Endodermal cell (in vitro differentiated cells): ENCODE measurements at regions not wholly inside any gene's neighbourhood (a gene's known extent, or its start where the extent isn't known, plus 50 kb on each side); places are given as distances from the start of the nearest gene placed in this dataset.
A peak's percentile ranks its signal among the peaks of the same experiment; 100 is the strongest.

Experiments used
- DNase-seq: peaks from one replicate; pipeline ENCODE4 v3.0.0-alpha.2; 2017
- H3K27ac ChIP-seq: 2 replicates; pipeline ENCODE4 v1.5.1; 2013; ENCODE audit warnings: mild to moderate bottlenecking, low read depth, low read length, moderate library complexity
- H3K27me3 ChIP-seq: 2 replicates; pipeline ENCODE4 v1.6.1; 2013; ENCODE audit warnings: mild to moderate bottlenecking, low read length, moderate library complexity; ENCODE audit not compliant: insufficient read depth, control insufficient read depth, poor library complexity, severe bottlenecking
- H3K36me3 ChIP-seq: 2 replicates; pipeline ENCODE4 v1.7.0; 2013; ENCODE audit warnings: mild to moderate bottlenecking, low read length, moderate library complexity; ENCODE audit not compliant: control insufficient read depth, insufficient read depth
- H3K4me1 ChIP-seq: one replicate; pipeline ENCODE4 v1.7.0; 2013; ENCODE audit warnings: low read length; ENCODE audit not compliant: control insufficient read depth, insufficient read depth
- H3K4me3 ChIP-seq: 2 replicates; pipeline ENCODE4 v1.5.1; 2013; ENCODE audit warnings: mild to moderate bottlenecking, low read length, moderate library complexity
- H3K9ac ChIP-seq: 2 replicates; pipeline ENCODE4 v1.6.1; 2013; ENCODE audit warnings: mild to moderate bottlenecking, low read length, moderate library complexity; ENCODE audit not compliant: poor library complexity, severe bottlenecking; ENCODE audit errors: extremely low read depth
- H3K9me3 ChIP-seq: 2 replicates; pipeline ENCODE4 v1.6.1; 2013; ENCODE audit warnings: mild to moderate bottlenecking, low read length, moderate library complexity; ENCODE audit not compliant: control insufficient read depth
- H3K27ac Mint-ChIP-seq: 2 replicates; pipeline ENCODE4 v1.8.0; 2020; ENCODE audit warnings: mixed read lengths
- H3K27me3 Mint-ChIP-seq: 2 replicates; pipeline ENCODE4 v1.8.0; 2021; ENCODE audit warnings: mild to moderate bottlenecking, mixed read lengths; ENCODE audit not compliant: insufficient read depth
- H3K36me3 Mint-ChIP-seq: 2 replicates; pipeline ENCODE4 v1.8.0; 2020; ENCODE audit warnings: low read depth, mixed read lengths
- H3K4me1 Mint-ChIP-seq: 2 replicates; pipeline ENCODE4 v1.8.0; 2020; ENCODE audit warnings: mixed read lengths
- H3K4me3 Mint-ChIP-seq: 2 replicates; pipeline ENCODE4 v1.8.0; 2020; ENCODE audit warnings: mild to moderate bottlenecking, moderate library complexity, mixed read lengths
- H3K9me3 Mint-ChIP-seq: 2 replicates; pipeline ENCODE4 v1.8.0; 2020; ENCODE audit warnings: mild to moderate bottlenecking, mixed read lengths
- WGBS, 2 experiments: methylation state at CpG; one replicate each; pipeline versions ENCODE4 v1.1.5 to v1.1.7; 2013; ENCODE audit warnings: missing lambda C conversion rate in 2 of 2, mixed read lengths in 1 of 2; ENCODE audit not compliant: insufficient coverage in 1 of 2, insufficient read length in 1 of 2; 5-methylcytosine and 5-hydroxymethylcytosine counted together
- TF ChIP-seq, protein P1 (sequence below): fragments of 200-600 bp; sonication (generic); conservative IDR thresholded peaks from 2 replicates; pipeline ENCODE4 v1.5.0; 2021; ENCODE audit warnings: antibody characterized with exemption, mild to moderate bottlenecking

DNA sequence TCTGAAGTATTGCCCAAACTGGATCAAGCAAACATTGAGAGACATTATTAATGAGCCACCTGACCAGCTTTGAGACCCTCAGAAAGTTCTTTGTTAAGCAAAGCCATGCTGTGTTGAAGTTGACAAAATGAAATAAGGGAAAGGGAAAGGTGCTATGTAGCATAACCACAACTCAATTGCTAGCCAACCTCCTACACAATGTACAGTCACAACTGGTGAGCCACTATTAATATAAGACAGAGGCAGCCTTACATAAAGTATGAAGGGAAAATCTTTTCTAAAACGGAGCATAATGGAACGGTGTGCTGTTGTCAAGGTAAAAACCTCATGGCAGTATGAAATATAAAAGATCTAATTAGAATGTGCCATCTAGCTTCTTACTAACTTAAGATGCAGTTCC lies 375.8 kb upstream of the ST8SIA4 start:
- Histone ChIP-seq H3K9ac (no peak overlapping the region), H3K27ac (no peak overlapping the region), H3K36me3 (no peaks in the 10 kb centered on the region), H3K27me3 (no peaks in the 10 kb centered on the region), H3K4me3 (no peak overlapping the region), H3K4me1 (no peaks in the 10 kb centered on the region), H3K9me3 (no peaks in the 10 kb centered on the region)
- DNase-seq: no peak
- Mint-ChIP-seq H3K9me3 (no peaks in the 10 kb centered on the region), H3K4me3 (no peak overlapping the region), H3K36me3 (no peaks in the 10 kb centered on the region), H3K4me1 (peaks cover 1% of the 10 kb centered on the region), H3K27ac (no peak overlapping the region), H3K27me3 (no peaks in the 10 kb centered on the region)
- TF ChIP-seq, protein P1, sequence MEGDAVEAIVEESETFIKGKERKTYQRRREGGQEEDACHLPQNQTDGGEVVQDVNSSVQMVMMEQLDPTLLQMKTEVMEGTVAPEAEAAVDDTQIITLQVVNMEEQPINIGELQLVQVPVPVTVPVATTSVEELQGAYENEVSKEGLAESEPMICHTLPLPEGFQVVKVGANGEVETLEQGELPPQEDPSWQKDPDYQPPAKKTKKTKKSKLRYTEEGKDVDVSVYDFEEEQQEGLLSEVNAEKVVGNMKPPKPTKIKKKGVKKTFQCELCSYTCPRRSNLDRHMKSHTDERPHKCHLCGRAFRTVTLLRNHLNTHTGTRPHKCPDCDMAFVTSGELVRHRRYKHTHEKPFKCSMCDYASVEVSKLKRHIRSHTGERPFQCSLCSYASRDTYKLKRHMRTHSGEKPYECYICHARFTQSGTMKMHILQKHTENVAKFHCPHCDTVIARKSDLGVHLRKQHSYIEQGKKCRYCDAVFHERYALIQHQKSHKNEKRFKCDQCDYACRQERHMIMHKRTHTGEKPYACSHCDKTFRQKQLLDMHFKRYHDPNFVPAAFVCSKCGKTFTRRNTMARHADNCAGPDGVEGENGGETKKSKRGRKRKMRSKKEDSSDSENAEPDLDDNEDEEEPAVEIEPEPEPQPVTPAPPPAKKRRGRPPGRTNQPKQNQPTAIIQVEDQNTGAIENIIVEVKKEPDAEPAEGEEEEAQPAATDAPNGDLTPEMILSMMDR: no peak
- WGBS, 2 experiments: 96 to 100% methylated on average over 2 of the region's 2 CpGs

DNA sequence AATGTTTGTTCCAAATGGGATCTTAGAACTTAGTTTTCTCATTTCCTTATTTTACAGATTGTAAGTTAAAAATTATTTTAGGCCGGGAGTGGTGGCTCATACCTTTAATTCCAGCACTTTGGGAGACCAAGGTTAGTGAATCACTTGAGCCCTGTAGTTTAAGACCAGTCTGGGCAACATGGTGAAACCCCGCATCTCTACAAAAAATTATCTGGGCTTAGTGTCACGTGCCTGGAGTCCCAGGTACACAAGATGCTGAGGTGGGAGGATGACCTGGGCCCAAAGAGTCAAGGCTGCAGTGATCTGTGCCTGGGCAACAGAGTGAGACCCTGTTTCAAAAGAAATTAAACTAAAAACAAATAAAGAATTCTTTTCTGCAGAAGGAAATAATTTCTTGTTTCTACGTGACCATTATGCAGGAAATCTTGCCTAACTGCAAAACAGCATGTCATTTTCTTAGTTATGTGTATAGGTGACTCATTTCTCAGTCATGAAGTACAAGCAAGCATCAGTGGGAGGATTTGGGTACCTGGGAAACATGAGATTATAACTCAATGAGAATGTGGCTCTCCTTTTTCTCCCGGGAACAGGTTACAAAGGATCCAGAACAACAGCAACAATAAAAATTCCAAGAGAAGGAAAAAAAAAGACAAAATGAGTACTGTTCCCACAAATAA lies 375.1 kb upstream of the ST8SIA4 start:
- Mint-ChIP-seq H3K36me3 (peaks cover 1% of the 10 kb centered on the region), H3K27ac (peak overlapping the region; percentile 52), H3K4me3 (no peak overlapping the region), H3K9me3 (no peaks in the 10 kb centered on the region), H3K27me3 (no peaks in the 10 kb centered on the region), H3K4me1 (peaks cover 1% of the 10 kb centered on the region)
- WGBS, 2 experiments: 87 to 93% methylated on average over 2 to 5 of the region's 5 CpGs
- H3K27ac ChIP-seq: no peak overlapping the region
- H3K4me1 ChIP-seq: no peaks in the 10 kb centered on the region
- no peaks in the 10 kb centered on the region for H3K27me3 ChIP-seq
- no peaks in the 10 kb centered on the region for H3K36me3 ChIP-seq
- H3K9me3 ChIP-seq: no peaks in the 10 kb centered on the region
- H3K9ac ChIP-seq: no peak overlapping the region
- TF ChIP-seq, protein P1: no peak
- no peak for DNase-seq
- no peak overlapping the region for H3K4me3 ChIP-seq

- TF ChIP-seq, protein P1: no peak
- no peaks in the 10 kb centered on the region for H3K27me3 Mint-ChIP-seq
Observed at GRCh38 chr5:101271945-101272344, 368.9 kb upstream of the ST8SIA4 start.

More at GRCh38 chr5:101271945-101272344, 368.9 kb upstream of the ST8SIA4 start:
- no peak overlapping the region for H3K27ac Mint-ChIP-seq
- H3K4me3 Mint-ChIP-seq: no peak overlapping the region
- H3K4me1 ChIP-seq: no peaks in the 10 kb centered on the region
- H3K9ac ChIP-seq: no peak overlapping the region
- H3K36me3 Mint-ChIP-seq: peaks cover 11% of the 10 kb centered on the region
- H3K9me3 Mint-ChIP-seq: no peaks in the 10 kb centered on the region
- H3K27ac ChIP-seq: no peak overlapping the region
- H3K36me3 ChIP-seq: no peaks in the 10 kb centered on the region
- no peak for DNase-seq
- H3K4me3 ChIP-seq: no peak overlapping the region
- WGBS, 2 experiments: 80 to 94% methylated on average over 1 to 2 of the region's 2 CpGs
- no peaks in the 10 kb centered on the region for H3K9me3 ChIP-seq
- no peaks in the 10 kb centered on the region for H3K4me1 Mint-ChIP-seq
- no peaks in the 10 kb centered on the region for H3K27me3 ChIP-seq
